HepG2 (cell line): ENCODE measurements at regions not wholly inside any gene's neighbourhood (a gene's known extent, or its start where the extent isn't known, plus 50 kb on each side); places are given as distances from the start of the nearest gene placed in this dataset.

Experiments used
- HNRNPH1 ChIP-seq: fragments of 200-400 bp; formaldehyde crosslinking; optimal IDR thresholded peaks from 2 replicates; pipeline ENCODE3; 2017; ENCODE audit warnings: mild to moderate bottlenecking, low read depth, low read length
- JUNB ChIP-seq: sonication (generic); formaldehyde crosslinking; IDR thresholded peaks from 2 replicates; pipeline ENCODE4 v1.8.0; 2022; ENCODE audit warnings: missing genetic modification reagents, mild to moderate bottlenecking, borderline replicate concordance
- MATR3 ChIP-seq: sonication (generic); formaldehyde crosslinking; IDR thresholded peaks from 2 replicates; pipeline ENCODE4 v1.4.0; 2020; ENCODE audit warnings: missing genetic modification reagents
- PAWR ChIP-seq: sonication (generic); formaldehyde crosslinking; IDR thresholded peaks from 2 replicates; pipeline ENCODE4 v1.4.0; 2020; ENCODE audit warnings: missing genetic modification reagents, mild to moderate bottlenecking, borderline replicate concordance
- POLR2AphosphoS2 ChIP-seq: IDR thresholded peaks from 2 replicates; pipeline ENCODE4 v1.6.1; 2011; ENCODE audit warnings: low read depth, low read length, improper control_type of control experiment
- PTBP1 ChIP-seq: fragments of 200-400 bp; formaldehyde crosslinking; IDR thresholded peaks from 2 replicates; pipeline ENCODE4 v1.6.1; 2018; ENCODE audit warnings: low read length, low read depth; ENCODE audit not compliant: poor library complexity, severe bottlenecking
- REPIN1 ChIP-seq: sonication (generic); formaldehyde crosslinking; IDR thresholded peaks from 2 replicates; pipeline ENCODE4 v1.8.0; 2022; ENCODE audit warnings: missing genetic modification reagents, low read depth, mild to moderate bottlenecking, borderline replicate concordance
- TBX3 ChIP-seq: fragments of 450-650 bp; IDR thresholded peaks from 2 replicates; pipeline ENCODE4 v1.6.1; 2017; ENCODE audit warnings: antibody characterized with exemption, mild to moderate bottlenecking, inconsistent platforms, borderline replicate concordance
- TEAD2 ChIP-seq: sonication (generic); formaldehyde crosslinking; IDR thresholded peaks from 2 replicates; pipeline ENCODE4 v1.9.0; 2021; ENCODE audit warnings: missing genetic modification reagents
- ZBTB20 ChIP-seq: sonication (generic); formaldehyde crosslinking; IDR thresholded peaks from 2 replicates; pipeline ENCODE4 v1.8.1; 2023; ENCODE audit warnings: missing genetic modification reagents, low read depth, mild to moderate bottlenecking, borderline replicate concordance
- ZNF224 ChIP-seq: sonication (generic); formaldehyde crosslinking; IDR thresholded peaks from 2 replicates; pipeline ENCODE4 v1.5.0; 2020; ENCODE audit warnings: mild to moderate bottlenecking, missing genetic modification reagents
- ZNF251 ChIP-seq: sonication (generic); formaldehyde crosslinking; IDR thresholded peaks from 2 replicates; pipeline ENCODE4 v1.9.0; 2021; ENCODE audit warnings: mild to moderate bottlenecking, missing genetic modification reagents
- ZNF7 ChIP-seq: IDR thresholded peaks from 2 replicates; pipeline ENCODE4 v1.6.1; 2016; ENCODE audit warnings: missing biosample characterization, missing genetic modification reagents
- ZNF891 ChIP-seq: sonication (generic); formaldehyde crosslinking; IDR thresholded peaks from 2 replicates; pipeline ENCODE4 v1.5.0; 2020; ENCODE audit warnings: mild to moderate bottlenecking, missing genetic modification reagents
- TF ChIP-seq, protein P1 (sequence below): sonication (generic); formaldehyde crosslinking; IDR thresholded peaks from 2 replicates; pipeline ENCODE4 v1.8.0; 2022; ENCODE audit warnings: mild to moderate bottlenecking, missing genetic modification reagents; ENCODE audit not compliant: insufficient replicate concordance
- TF ChIP-seq, protein P2 (sequence below), 2 experiments: fragments of 450-650 bp in 1 of 2; sonication (generic) in 1 of 2; formaldehyde crosslinking; IDR thresholded peaks; 2 replicates each; pipeline versions ENCODE4 v1.5.0 to v1.8.0; 2020 to 2022; ENCODE audit warnings: mild to moderate bottlenecking in 1 of 2, missing genetic modification reagents in 1 of 2
- TF ChIP-seq, protein P3 (sequence below): sonication (generic); formaldehyde crosslinking; IDR thresholded peaks from 2 replicates; pipeline ENCODE4 v1.4.0; 2020; ENCODE audit warnings: mild to moderate bottlenecking, missing genetic modification reagents
- TF ChIP-seq, protein P4 (sequence below): IDR thresholded peaks from 2 replicates; pipeline ENCODE4 v1.6.1; 2016; ENCODE audit warnings: missing biosample characterization, missing genetic modification reagents, low read depth
- TF ChIP-seq, protein P5 (sequence below): IDR thresholded peaks from 2 replicates; pipeline ENCODE4 v1.6.1; 2016
- TF ChIP-seq, protein P6 (sequence below): sonication (generic); formaldehyde crosslinking; IDR thresholded peaks from 2 replicates; pipeline ENCODE4 v1.5.1; 2020; ENCODE audit warnings: missing genetic modification reagents, mild to moderate bottlenecking, borderline replicate concordance
- TF ChIP-seq, protein P7 (sequence below): fragments of 450-650 bp; IDR thresholded peaks from 2 replicates; pipeline ENCODE4 v1.6.1; 2016

DNA sequence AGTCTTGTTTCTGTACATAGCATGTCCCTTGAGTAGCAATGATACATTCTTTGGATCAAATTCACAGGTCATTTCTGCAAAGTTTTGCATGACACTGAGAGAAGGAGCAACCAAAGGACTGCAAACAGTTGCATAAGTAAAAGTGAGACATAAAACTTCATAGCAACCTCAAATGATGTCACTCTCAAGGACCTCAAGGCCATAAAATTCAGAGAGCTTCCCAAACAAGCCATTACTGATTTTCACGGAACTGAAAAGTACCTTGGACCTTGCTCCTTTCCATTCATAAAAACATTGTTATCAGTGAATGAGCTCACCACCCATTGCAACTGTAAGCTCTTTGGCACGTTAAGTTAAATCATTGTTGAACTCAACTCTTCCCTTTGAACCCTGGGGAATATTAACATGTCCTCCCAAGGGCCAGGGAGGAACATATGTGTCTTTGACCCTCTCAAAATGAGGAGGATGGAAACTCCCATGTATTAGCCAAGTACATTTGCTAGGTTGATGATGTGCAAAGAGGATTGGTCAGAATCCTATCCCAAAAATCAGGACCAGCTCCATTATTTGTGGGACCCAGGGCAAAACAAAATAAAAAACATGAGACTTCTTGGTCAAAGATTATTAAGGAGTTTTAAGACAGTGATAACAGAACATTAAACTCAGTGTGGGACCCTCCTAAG, 275.0 kb upstream of the DYNLRB2 start (continued):
- no peak for TF ChIP-seq ZNF7 (CRISPR knock-in tag)
- TF ChIP-seq, protein P1, sequence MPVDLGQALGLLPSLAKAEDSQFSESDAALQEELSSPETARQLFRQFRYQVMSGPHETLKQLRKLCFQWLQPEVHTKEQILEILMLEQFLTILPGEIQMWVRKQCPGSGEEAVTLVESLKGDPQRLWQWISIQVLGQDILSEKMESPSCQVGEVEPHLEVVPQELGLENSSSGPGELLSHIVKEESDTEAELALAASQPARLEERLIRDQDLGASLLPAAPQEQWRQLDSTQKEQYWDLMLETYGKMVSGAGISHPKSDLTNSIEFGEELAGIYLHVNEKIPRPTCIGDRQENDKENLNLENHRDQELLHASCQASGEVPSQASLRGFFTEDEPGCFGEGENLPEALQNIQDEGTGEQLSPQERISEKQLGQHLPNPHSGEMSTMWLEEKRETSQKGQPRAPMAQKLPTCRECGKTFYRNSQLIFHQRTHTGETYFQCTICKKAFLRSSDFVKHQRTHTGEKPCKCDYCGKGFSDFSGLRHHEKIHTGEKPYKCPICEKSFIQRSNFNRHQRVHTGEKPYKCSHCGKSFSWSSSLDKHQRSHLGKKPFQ (CRISPR knock-in tag) = peak; percentile 55
- TF ChIP-seq, protein P2, sequence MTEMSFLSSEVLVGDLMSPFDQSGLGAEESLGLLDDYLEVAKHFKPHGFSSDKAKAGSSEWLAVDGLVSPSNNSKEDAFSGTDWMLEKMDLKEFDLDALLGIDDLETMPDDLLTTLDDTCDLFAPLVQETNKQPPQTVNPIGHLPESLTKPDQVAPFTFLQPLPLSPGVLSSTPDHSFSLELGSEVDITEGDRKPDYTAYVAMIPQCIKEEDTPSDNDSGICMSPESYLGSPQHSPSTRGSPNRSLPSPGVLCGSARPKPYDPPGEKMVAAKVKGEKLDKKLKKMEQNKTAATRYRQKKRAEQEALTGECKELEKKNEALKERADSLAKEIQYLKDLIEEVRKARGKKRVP (CRISPR knock-in tag; IDR thresholded peaks at IDR 0.05) = peak in 1 of 2 experiments; percentile 90; a peak in 2 of 4 replicates
- TF ChIP-seq PTBP1 = no peak
- TF ChIP-seq HNRNPH1 = no peak
- TF ChIP-seq TEAD2 (CRISPR knock-in tag) = no peak
- TF ChIP-seq ZNF891 (CRISPR knock-in tag) = no peak
- TF ChIP-seq MATR3 (CRISPR knock-in tag) = no peak
- TF ChIP-seq, protein P3, sequence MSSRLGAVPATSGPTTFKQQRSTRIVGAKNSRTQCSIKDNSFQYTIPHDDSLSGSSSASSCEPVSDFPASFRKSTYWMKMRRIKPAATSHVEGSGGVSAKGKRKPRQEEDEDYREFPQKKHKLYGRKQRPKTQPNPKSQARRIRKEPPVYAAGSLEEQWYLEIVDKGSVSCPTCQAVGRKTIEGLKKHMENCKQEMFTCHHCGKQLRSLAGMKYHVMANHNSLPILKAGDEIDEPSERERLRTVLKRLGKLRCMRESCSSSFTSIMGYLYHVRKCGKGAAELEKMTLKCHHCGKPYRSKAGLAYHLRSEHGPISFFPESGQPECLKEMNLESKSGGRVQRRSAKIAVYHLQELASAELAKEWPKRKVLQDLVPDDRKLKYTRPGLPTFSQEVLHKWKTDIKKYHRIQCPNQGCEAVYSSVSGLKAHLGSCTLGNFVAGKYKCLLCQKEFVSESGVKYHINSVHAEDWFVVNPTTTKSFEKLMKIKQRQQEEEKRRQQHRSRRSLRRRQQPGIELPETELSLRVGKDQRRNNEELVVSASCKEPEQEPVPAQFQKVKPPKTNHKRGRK = no peak
- TF ChIP-seq REPIN1 (CRISPR knock-in tag) = peak; percentile 74; the same call in 1 of the 2 replicates
- TF ChIP-seq, protein P4, sequence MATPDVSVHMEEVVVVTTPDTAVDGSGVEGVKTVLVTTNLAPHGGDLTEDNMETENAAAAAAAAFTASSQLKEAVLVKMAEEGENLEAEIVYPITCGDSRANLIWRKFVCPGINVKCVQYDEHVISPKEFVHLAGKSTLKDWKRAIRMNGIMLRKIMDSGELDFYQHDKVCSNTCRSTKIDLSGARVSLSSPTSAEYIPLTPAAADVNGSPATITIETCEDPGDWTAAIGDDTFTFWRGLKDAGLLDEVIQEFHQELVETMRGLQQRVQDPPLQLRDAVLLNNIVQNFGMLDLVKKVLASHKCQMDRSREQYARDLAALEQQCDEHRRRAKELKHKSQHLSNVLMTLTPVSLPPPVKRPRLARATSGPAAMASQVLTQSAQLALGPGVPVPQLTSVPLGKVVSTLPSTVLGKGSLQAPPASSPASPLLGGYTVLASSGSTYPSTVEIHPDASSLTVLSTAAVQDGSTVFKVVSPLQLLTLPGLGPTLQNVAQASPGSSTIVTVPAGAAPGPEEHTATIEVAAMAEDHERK (CRISPR knock-in tag) = no peak; the same call in 1 of the 2 replicates
- TF ChIP-seq, protein P5, sequence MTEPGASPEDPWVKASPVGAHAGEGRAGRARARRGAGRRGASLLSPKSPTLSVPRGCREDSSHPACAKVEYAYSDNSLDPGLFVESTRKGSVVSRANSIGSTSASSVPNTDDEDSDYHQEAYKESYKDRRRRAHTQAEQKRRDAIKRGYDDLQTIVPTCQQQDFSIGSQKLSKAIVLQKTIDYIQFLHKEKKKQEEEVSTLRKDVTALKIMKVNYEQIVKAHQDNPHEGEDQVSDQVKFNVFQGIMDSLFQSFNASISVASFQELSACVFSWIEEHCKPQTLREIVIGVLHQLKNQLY (CRISPR knock-in tag) = peak; percentile 73; the same call in 1 of the 2 replicates
- TF ChIP-seq, protein P6, sequence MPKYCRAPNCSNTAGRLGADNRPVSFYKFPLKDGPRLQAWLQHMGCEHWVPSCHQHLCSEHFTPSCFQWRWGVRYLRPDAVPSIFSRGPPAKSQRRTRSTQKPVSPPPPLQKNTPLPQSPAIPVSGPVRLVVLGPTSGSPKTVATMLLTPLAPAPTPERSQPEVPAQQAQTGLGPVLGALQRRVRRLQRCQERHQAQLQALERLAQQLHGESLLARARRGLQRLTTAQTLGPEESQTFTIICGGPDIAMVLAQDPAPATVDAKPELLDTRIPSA = no peak
- no peak; the same call in 1 of the 2 replicates for TF ChIP-seq ZNF224 (CRISPR knock-in tag)
- peak; percentile 66; the same call in 1 of the 2 replicates for TF ChIP-seq TBX3
- TF ChIP-seq POLR2AphosphoS2 = no peak
- TF ChIP-seq, protein P7, sequence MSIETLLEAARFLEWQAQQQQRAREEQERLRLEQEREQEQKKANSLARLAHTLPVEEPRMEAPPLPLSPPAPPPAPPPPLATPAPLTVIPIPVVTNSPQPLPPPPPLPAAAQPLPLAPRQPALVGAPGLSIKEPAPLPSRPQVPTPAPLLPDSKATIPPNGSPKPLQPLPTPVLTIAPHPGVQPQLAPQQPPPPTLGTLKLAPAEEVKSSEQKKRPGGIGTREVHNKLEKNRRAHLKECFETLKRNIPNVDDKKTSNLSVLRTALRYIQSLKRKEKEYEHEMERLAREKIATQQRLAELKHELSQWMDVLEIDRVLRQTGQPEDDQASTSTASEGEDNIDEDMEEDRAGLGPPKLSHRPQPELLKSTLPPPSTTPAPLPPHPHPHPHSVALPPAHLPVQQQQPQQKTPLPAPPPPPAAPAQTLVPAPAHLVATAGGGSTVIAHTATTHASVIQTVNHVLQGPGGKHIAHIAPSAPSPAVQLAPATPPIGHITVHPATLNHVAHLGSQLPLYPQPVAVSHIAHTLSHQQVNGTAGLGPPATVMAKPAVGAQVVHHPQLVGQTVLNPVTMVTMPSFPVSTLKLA = no peak
- TF ChIP-seq PAWR (CRISPR knock-in tag) = no peak
- peak; percentile 97 for TF ChIP-seq ZBTB20 (CRISPR knock-in tag)
- TF ChIP-seq JUNB = peak; percentile 87
- TF ChIP-seq ZNF251 (CRISPR knock-in tag) = no peak
